HG02623 (cell line): ENCODE measurements at regions not wholly inside any gene's neighbourhood (a gene's known extent, or its start where the extent isn't known, plus 50 kb on each side); places are given as distances from the start of the nearest gene placed in this dataset.
"Not testable (repeated sequence)": the region's sequence is repeated elsewhere in the genome, so short reads cannot be mapped to it uniquely, and the experiment has no call there.

Experiments
- ATAC-seq: cut with Tn5 transposase; IDR thresholded peaks from one replicate; pipeline ENCODE4 v1.9.1; 2021; ENCODE audit warnings: moderate library complexity; ENCODE audit not compliant: unreplicated experiment

DNA sequence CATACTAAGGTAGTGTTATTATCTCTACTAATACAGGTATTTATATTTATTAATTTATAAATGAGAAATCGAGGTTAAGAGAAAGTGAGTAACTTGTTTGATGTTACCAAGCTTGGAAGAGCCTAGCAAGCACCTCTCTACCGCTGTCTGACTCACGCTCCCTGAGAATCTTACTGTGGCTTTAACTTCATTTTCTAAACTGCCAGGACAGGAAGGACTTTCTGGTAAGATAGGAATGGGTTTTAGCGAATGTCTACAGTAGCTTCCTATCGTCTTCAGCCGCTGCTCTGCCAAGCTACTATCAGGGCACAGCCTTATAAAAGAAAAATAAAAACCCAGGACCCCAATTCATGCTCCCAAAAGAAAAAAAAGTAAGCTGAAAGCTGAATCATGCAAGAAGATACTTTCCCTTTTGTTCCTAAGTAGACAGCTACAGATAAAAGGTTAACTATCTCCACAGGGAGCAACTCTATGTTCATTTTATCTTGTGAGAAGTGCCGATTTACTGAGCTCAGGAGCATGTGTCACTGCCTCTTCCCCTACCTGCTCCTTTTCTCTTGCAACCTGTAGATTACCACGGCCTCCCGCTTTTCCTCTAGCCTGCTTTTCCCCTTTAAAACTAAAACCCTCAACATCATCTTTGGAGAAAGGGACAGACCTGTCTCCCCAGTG is 60.2 kb downstream of the THNSL1 start:
- no peak for ATAC-seq

DNA sequence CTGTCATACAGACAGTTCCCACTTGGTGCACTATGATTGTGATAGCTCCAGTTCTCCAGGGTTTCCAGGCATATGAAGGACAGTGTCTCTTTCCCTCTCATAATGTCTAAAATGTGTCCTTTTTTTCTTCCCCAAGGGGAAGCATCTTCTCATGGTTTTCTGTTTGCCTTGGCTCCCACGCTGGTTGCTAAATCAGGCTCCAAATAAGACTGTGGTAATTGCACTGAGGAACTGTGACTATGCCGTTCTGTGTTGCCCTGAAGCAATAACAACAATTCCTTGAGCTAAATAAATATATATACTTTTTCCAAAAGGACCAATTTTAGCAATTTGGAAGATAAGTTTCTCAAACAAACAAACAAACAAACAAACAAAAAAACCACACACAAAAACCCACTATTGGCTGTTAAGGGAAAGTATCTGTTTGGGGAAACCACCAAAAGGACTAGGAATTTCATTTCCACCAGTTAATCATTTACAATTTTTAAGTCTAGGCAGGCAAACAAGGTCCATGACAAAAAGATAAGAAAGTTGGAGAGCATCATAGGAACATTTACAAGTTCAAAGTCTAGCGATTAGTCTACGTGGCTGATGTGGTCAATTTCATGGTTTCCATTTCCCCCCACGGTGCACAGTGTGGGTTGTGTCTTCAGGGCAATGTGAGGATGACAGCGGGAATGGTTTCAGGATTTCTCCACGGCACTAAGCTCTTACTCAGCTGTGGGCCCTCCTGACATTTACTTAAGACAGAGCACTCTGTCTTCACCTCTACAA is 62.4 kb downstream of the THNSL1 start:
- ATAC-seq, result no peak

DNA sequence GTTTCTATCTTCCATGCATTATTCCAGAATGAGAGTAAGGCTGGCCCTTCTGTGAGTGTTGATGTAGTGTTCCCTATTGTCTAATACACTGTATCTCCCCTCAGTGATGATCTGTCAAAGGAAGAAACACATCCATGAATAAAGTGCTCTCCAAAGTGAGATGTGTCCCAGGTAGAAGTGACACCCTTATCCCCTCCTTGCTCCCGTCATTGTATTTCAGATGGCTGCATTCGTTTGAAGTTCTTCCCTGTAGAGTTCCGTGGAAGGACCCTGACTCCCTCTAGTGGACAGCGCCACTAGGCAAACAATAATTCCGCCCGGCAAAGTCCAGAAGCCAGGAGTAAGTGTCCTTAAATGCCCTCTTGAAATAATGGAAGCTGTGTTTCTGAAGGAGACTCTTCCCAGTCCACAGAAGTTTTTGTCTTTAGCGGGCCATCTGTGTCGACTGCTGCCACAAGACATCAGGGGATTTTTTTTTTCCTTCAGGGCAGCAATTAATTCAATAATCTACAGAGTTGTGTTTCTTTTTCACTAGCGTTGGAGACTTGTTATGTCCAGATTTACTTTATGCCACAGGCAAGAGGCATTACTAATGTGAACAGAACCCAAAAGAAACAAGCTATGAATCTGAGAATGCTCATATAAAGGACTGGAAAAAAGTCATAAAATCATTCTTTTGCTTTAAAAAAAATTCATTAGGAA is 64.6 kb downstream of the THNSL1 start:
- peak; percentile 87 for ATAC-seq

DNA sequence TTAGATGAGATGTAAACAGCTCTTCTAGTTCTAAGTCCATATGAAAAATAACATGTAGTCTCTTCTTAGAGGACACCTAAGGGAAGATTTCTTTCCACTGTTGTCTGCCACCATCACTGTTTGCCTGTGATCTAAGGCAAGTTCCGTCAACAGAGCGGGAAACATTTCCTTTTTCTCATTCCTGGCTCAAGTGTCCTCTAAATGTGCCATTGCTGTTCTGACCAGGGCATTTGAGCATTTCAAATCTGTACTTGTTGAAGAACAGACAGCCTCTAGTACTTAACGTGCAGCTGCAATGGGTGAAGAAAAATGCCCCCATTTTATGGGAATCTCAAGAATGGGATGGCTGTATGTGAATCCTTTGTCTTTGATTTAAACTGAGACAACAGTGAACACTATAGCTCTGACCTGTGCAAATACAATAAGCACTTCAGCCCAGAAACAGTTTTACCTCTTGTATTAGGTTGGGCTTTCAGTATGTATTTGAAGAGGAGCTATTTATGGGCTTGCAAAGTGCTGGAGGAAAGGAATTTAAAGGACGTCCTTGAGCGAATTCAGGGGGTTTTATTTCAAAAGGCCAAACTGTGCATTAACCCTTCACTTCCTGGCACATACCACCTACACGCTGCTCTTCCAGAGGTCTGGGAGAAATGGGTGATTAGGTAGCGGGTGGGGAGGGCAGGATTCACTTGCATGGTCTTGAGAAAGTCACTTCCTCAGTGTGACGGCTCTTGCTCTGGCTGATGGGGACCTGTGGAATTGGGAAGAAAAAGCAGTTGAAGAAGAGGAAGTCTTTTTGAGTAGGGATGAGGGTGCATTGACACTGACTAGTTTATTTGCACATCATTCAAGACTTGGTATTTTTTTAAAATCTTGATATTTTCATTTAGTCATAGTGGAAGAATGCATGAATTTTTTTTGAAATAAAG is 66.1 kb downstream of the THNSL1 start:
- ATAC-seq, result no peak

DNA sequence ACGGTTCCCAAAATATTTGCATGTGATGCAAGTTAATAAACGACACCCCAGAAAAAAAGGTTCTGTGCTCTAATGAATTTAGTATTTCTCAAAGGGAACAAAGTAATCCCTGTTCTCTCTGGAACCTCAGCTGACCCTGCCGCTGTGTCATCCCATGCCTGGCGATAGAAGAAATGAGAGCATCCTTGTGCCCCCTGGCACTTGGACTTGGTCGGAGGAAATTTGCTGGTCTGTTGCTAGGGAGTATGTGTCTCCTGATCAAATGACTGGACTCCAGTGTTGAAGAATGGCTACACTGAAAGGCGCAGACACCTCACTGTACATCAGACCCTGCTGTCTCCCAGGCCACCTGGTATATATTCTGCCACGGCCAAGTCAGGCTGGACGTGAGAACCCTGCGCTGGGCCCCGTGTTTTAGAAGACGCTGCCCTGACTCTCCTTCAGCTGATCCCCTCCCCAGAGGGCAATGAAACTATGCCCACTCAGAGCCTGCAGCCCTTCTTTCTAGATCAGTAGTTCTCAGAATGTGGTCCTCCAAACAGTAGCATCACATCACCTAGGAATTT is 67.2 kb downstream of the THNSL1 start:
- no peak for ATAC-seq

DNA sequence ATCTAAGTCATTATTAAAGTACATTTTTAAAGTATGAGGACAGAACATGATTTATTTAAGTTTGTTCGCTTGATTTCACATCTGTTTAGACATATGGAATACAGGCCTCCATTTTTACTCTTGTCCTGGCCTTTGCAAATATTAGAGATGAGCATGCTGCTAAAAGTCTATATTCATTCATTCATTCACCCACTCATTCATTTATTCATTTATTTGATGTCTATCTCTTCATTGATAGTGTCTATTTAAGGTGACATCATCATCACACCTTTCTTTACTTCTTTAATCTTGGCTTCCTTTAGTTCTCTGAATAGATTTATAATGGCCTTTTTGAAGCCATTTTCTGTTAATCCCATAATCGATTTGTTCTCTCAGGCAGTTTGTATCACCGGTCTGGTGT is 68.0 kb downstream of the THNSL1 start:
- ATAC-seq, result no peak

DNA sequence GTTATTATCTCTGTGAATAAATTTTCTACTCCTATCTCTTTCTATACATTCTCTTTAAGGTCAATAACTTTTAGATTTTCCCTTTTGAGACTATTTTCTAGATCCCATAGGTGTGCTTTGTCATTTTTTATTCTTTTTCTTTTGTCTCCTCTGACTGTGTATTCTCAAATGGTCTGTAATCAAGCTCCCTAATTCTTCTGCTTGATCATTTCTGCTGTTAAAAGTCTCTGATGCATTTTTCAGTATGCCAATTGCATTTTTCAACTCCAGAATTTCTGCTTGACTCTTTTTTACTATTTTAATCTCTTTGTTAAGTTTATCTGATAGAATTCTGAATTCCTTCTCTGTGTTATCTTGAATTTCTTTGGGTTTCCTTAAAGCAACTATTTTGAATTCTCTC is 78.2 kb downstream of the THNSL1 start:
- ATAC-seq, result no peak

DNA sequence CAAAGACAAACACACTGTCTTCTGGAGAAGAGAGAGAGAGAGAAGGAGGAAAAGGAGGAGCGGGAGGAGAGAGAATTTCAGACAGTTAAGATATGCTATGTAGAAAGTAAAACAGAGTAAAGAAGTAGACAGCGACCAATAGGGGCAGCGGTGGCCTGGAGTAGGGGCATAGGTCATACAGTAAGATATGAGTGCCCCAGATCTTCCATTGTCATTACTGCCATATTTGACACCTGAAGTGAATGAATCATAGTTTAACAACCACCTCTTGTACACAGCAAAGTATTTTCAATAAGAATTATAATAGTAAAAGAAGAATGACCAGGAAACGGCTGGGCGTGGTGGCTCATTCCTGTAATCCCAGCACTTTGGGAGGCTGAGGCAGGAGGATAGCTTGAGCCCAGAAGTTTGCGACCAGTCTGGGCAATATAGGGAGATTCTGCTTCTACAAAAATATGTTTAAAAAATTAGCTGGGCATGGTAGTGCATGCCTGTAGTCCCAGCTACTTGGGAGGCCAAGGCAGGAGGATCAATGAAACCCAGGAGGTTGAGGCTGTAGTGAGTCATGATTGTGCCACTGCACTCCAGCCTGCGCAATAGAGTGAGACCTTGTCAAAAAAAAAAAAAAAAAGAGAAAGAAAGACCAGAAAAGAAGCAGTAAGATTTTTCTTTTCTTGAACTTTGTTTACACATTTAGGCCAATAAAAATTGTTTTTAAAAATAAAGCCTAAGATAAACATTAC is 77.0 kb upstream of the GPR158 start:
- ATAC-seq, result no peak

DNA sequence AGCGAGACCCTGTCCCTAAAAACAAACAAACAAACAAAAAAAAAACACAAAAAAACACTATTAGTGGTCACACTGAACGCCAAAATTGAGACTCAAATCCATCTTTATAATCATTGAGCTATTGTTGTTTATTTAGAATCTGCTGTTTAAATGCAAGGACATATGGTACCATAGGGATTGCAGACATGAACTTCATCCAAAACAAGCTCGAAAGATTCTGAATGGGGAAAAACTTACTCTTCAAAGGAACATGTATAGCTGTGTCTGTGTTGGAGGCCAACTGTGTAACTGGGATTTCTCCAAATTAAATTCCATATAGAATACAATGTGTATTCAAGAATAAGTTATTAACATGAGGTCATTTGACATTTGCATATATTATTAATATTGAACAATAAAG is 74.7 kb upstream of the GPR158 start:
- ATAC-seq, result no peak

DNA sequence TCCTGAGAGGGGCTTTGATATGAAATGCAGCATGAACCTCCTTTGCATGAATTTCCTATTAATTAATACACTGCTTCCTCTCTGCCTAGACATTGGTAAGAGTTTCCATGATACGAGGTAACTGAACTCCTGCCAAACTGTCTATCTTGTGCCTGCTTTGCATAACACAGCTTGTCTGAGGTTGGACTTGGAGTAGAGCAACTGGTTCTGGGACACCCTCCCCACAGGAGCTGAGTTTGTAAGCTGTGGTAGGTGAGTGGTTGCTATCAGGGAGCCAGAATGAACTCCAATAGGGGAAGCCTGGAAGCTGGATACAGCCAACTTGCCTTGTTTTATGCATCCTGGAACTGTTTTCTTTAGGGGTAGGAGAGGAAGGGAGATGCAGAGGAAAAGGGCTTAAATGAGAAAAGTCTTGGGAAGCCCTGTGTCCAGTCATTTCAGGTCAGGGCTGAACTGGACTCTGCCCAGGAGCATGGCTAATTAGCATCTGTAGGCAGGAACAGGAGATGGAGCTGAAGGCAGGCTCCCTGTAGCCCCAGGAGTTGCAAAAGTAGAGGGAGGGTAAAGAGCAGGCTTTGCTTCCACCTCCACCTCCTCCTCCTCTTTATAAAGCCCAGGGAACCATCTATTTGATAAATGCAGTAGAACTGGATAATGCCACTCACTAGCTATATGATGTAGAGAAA is 73.2 kb upstream of the GPR158 start:
- no peak for ATAC-seq

DNA sequence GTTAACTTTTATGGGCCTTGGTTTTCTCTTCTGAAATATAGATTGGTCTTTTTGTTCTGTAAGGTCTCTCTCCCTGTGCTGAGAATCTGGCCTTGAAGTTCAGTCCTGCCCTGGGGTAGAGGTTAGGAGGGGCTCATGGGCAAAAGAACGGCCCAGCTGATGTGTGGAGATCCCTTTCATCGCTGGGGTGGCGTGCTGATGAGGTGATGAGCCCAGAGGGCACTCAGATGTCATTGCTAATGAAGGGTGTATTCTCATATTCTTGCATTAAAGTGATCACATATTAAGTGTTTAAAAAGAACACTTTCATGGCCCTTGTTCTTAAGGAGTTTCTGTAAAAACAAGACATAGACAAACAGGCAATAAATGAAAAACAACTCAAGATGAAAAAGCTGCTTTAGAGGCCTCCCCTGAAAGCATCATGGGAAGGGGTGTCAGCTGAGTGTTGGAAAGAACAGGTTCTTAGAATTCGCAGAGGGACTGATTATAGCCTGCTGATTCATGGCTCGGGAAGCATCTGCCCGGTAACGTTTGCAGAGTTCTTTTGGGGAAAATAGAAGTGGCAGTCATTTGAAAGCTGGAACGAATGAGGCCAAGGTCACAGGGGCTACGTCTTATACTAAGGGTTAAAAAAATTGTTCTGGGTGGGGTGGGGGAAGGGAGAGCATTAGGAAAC is 72.5 kb upstream of the GPR158 start:
- no peak for ATAC-seq

DNA sequence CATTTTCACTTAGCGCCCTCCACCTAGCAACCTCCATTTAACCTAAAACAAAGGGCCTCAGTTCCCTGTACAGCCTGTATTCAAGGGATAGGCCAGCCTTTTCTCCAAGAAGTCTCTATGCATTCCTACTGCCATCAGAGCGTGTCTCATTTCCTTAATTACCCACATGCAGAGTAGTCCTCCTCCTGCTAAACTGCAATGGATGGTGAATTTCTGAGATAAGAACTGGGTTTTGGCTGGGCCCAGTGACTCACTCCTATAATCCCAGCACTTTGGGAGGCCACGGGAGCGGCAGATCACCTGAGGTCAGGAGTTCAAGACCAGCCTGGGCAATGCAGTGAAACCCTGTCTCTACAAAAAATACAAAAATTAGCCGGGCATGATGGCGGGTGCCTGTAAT is 71.1 kb upstream of the GPR158 start:
- no peak for ATAC-seq

DNA sequence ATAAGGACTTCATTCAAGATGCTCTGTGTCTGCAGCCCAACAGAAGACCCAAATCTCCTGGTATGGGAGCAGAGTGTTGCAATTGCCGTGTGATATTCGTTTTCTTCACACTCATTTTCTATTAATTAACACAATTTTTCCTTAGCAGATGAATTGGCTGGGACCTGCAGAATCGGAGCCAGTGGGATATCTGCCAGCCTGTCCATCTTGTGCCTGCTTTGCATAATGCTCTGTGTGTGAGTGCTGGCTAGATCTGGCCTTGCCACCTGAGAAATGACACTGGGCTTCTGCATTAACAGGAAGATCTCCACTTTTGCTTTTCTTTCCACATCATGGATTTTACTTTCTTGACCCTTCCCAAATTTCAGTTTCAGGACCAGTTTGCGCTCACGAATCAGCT is 70.4 kb upstream of the GPR158 start:
- no peak for ATAC-seq

DNA sequence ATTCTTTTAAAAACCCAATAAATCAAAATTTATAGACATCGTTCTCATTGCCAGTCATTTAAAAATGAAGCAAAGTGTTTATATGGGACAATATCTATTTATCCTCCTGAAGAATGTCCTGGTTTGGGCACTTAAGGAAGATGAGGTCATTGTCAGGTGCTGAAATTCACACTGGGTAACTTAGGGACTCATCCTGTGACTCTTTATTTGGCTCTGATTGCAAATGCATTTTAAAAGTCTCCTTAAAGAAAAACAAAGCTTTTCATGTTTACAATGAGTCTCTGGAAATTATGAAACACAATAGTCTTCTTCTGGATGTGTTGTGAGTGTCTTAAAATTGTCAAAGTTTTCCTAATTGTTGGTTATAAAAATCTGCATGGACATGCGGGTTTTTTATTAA is 69.5 kb upstream of the GPR158 start:
- no peak for ATAC-seq

DNA sequence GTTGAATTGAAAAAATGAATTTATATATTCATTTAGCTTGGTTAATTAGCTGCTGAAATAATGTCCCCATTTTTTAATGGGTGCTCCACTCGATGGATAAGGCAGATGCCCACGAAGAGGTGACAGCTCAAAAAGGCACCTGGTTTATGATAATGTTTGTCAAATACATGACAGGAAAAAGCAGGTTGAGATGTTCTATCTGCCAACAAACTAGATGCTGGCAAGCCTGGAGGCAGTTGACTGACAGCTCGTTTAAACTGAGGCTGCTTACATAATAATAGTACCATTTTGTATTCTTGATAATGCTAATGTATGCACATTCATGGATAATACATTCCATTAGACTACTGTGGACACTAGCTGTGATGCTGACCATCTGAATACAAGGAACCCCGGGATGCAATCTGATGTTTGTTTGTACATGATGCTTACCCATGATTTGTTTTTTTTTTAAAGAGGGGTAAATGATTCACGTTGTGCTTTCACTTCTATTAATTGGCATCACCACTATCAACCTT is 69.0 kb upstream of the GPR158 start:
- no peak for ATAC-seq

DNA sequence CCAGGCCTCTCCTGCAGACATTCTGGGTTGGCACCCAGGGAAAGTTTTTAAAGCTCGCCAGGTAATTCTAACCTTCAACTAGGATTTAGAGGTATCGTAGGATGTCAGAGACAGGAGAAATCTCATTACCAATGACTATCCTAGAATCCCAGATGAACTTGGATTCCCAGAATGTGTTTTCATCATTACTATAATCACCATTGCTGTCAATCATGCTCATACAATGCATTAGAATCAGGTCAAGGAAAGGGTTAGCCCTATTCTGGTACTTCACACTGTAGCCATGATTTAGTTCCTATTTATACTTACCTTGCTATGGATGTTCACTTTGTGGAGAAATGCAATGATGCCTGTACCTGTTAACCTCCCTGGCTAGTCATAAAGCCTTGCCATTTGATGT is 67.0 kb upstream of the GPR158 start:
- ATAC-seq, result no peak

DNA sequence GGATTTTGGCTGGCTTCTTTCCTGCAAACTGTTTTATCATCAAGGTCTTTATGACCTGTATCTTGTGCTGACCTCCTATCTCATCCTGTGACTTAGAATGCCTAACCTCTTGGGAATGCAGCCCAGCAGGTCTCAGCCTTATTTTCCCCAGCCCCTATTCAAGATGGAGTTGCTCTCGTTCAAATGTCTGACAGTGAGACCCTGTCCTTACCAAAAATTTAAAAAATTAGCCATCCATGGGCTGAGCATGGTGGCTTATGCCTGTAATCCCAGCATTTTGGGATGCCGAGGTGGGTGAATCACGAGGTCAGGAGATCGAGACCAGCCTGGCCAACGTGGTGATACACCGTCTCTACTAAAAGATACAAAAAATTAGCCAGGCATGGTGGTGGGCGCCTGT is 64.9 kb upstream of the GPR158 start:
- not testable (repeated sequence) for ATAC-seq

DNA sequence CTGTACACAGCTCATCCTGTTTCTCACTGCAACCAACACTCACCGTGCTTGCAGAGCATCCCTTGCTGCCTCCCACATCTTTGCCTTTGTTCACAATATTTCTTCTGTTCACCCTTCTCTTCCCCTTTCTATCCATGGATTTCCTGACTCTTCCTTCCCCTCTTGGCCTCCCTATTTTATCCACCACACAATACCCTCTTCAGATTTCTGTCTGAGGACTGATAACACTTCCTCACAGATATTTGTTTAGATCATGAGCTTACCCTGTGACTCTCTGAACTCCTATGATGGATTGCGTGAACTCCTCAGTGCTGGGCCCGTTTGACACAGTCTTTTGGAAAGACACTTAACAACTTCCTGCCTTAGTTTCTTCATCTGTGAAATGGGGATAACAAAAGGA is 62.8 kb upstream of the GPR158 start:
- no peak for ATAC-seq
